ENCODE measurements at regions not wholly inside any gene's neighbourhood (a gene's known extent, or its start where the extent isn't known, plus 50 kb on each side); places are given as distances from the start of the nearest gene placed in this dataset.

DNA sequence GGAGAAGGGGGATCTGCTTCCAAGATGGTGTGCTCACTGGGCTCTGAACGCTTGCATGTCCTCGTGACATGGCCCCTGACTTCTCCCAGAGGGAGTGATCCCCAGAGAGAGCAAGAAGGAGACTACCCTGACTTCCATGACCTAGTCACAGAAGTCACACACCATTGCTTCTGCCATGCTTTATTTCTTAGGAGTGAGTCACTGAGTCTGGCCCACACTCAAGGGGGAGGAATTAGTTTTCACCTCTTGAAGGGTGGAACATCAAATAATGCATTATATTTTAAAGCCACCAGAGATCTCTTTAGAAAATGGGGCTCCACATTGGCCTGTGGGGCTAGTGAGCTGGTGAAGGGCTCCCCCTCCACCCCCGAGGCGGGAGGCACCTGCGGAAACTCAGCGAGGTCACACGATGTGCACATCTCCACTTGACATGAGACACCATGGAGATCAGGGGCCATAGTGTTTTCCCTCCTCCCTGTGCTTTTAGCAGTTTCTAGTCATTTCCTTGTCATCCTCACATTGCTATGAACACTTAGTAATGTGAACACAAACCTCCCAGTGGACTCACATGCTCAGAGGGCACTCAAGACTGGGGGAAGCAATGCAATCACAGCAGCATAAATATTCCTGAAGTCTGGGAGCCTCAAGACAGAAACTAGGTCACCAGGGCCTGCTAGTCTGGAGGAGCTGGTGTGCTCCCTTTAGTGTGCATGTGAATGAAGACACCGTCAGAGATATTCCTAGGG, 87.4 kb upstream of the FZD10 start:
- no peak for DNase-seq

DNA sequence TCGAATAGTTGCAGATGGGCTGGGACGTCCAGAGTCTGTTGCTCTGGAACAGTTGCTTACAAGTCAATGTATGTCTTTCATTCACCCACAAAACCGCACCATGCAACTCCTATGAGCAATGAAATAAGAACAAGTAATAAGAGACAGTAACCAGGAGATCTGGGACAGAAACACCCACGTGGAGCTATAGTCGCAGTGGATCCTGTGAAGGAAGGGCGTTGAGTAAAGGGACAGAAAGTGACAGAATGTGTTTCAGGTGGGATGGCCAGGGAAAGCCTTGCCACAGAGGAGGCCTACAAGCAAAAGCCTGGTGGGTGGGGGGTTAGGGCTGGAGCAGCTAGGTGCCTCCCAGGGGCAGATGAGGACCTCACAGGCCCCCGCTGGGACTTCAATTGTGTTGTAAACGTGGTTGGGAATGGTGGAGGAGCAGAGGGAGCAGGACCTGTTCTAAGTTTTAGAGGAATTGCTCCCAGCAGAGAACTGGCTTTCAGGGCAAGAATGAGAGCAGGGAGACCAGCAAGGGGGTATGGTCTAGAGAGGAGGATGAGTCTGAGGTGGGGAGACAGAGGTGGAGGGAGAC, 86.7 kb upstream of the FZD10 start:
- DNase-seq: no peak

DNA sequence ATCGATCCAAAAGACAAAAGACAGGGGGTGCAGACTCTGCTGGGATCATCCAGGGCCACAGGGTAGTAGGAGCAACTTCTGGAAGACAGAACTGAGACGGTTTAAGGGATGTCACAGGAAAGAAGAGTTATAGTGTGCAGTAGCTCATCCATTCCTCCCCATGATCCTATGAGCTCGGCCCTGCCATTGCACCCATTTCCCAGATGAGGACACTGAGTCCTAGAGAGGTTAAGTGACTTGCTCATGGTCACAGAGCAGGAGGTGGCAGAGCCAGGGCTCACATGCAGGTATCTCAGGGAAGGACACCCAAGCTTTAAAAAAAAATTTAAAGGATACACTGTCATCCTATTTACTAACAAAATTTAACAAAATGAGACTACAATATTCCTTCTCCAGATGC, 86.1 kb upstream of the FZD10 start:
- no peak for DNase-seq

DNA sequence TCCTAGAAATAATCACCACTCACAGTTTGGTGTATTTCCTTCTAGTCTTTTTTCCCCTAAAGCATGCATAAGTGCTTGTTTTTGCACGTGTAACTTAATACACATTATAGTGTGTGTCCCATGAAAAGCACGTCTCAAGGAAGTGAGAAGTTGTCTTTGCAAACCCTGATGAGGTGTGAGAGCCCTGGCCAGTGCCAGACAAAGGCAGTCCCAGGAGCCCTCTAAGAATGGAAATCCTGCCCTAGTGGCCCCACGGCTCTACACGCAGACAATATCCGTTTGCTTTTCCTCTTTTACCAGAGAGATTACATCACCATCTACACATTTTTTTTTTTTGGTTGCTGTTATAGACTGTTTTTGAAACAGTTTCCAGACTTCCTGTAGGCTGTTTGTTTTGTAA, 85.5 kb upstream of the FZD10 start:
- no peak for DNase-seq

GRCh38 chr12:130078852-130079251, 83.4 kb upstream of the FZD10 start:
- DNase-seq: no peak

- no peak for DNase-seq
Observed at GRCh38 chr12:130079279-130079678, 83.0 kb upstream of the FZD10 start.

- DNase-seq: no peak
Observed at GRCh38 chr12:130080205-130080604, 82.1 kb upstream of the FZD10 start.

- no peak for DNase-seq
Observed at GRCh38 chr12:130081117-130081805, 81.0 kb upstream of the FZD10 start.

GRCh38 chr12:130083002-130083401, 79.3 kb upstream of the FZD10 start:
- DNase-seq: no peak

DNA sequence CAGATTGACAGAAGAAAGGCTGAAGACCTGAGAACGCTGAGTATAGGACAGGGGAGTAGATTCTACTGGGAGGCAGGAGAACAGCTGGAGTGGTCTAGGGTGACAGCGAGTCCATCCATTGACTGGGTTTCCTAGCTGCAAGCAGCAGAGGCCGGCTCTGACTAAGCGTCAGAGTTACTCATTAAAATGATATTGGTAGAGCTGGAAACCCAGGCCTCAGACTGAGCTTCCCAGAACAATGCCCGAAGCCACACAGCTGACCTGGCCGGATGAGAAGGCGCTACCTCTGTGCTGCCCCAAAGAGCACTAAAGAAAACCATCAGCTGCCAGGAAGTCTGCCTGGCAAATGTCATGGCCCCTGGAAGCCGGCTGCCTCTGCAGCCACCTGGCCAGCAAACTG, 78.5 kb upstream of the FZD10 start:
- no peak for DNase-seq

DNA sequence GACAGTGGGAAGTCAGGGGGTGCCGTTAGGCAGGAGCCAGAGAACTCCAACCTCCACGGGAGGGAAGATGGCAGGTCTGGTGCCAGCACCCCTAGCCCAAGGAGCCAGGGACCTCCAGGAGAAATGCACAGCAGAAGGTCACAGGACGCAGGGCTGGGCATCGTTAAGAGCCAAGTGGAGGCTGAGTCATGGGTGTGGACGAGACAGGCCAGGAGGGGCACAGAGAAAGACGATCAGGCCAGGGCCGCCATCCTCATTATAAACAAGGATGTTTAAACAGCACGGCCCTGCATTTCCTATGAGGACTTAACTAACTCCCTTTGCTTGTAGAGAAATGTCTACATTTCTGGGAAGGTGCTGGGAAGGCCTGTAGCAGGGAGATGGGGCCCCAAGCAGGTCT, 77.9 kb upstream of the FZD10 start:
- no peak for DNase-seq

DNA sequence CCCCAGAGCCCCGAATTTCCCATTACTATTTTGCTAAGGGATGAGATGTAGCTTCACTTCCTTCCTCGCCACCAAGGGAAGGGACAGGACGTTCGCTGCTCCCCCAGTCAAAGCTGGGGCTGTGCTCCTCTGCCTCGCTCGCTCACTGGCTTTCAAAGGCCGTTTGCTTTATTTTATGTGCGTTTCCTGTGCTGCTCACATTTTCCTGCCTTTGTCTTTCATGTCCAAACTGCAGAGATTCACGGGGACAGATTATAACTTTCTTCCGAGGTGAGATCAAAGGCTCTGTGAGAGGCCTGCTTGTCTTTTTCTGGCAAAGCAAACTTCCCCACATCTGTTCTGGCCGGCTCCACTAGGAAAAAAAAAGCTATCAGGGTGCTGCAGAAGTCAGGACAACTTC, 76.0 kb upstream of the FZD10 start:
- peak; percentile 48 for DNase-seq

- DNase-seq: no peak
Observed at GRCh38 chr12:130086797-130087196, 75.5 kb upstream of the FZD10 start.

GRCh38 chr12:130087222-130087621, 75.0 kb upstream of the FZD10 start:
- no peak for DNase-seq

DNA sequence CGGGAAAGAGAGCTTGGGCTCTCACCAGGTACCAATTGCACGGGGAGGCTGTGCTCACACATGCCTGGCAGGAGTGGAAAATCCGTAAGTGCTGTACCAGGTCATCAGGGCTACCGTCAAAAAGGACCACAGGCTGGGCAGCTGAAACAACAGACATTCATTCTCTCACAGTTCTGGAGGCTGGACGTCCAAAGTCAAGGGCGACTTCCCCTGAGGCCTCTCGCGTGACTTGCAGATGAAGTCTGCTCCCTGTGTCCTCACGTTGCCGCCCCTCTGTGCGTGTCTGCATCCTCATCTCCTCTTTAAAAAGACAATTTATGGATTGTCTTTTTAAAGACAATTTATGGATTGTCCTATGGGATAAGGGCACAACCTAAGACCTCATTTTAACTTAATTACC, 73.8 kb upstream of the FZD10 start:
- DNase-seq: no peak

DNA sequence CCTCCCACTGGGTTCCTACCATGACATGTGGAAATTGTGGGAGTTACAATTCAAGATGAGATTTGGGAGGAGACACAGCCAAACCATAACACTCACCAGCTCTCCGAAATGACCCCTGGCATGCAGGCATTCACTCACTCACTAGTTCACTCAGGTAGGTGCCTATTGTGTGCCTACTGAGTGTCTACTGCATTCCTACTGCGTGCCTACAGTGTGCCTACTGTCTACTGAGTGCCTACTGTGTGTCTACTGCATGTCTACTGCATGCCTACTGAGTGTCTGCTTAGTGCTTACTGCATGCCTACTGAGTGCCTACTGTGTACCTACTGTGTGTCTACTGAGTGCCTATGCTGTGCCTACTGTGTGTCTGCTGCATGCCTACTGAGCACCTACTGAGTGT, 71.7 kb upstream of the FZD10 start:
- no peak for DNase-seq

DNA sequence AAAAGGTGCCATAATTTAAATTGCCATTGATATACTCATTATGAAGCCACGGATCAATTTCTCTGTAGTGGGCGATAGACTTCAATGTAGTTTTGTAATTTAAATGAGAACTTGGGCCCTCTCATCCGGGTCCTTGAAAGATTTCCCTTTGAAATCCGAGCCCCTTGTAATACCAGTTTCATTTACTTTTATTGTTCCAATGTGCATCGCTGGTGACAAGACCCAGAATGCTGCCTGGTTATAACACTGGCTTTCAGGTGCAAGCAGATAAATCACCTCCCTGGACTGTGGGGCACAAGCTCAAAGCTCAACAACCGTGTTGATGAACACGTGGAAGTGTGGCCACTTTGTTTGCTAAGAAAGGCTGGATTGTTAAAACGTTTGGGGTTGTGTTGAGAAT, 68.9 kb upstream of the FZD10 start:
- no peak for DNase-seq

DNA sequence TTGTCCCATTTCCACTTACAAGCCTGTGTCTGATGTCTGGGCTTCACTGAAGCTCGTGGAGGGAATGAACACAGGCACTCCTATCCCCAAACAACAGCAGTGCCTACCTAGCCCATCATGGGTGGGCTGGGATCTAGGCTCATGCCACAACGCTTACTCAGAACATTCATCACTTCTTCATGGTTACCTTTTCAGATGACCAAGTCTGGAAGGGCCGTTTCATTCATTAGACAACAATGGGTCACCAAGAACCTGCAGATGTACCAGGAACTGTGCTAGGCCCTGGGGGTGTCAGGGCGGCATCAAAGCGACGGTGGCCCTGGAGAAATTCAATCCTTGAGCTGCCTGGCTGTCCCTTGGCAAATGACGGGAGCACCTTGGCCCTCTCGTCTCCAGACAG, 64.9 kb upstream of the FZD10 start:
- no peak for DNase-seq

DNA sequence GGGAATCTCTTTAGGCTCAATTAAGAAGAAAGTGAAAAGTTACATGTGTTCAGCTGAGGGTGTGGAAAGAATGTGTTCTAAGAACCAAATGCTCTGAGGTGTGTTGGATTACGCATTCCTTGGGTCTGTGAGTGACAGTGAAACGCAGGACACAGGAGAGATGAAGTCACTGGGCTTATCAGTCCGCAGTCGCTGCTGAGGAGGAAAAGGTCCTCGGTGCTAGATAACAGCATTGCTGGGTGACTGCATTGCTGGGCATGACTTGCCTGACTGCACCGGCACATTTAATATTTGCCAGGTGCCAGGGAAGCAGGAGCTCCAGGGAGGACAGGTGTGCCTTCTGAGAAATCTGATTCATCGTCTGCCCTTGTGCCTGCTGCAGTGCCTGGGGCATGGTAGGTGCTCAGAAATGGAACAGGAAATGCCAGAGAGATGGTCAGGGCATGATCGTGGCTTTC, 64.4 kb upstream of the FZD10 start:
- DNase-seq: no peak

- DNase-seq: no peak
Observed at GRCh38 chr12:130098301-130099005, 63.8 kb upstream of the FZD10 start.

DNA sequence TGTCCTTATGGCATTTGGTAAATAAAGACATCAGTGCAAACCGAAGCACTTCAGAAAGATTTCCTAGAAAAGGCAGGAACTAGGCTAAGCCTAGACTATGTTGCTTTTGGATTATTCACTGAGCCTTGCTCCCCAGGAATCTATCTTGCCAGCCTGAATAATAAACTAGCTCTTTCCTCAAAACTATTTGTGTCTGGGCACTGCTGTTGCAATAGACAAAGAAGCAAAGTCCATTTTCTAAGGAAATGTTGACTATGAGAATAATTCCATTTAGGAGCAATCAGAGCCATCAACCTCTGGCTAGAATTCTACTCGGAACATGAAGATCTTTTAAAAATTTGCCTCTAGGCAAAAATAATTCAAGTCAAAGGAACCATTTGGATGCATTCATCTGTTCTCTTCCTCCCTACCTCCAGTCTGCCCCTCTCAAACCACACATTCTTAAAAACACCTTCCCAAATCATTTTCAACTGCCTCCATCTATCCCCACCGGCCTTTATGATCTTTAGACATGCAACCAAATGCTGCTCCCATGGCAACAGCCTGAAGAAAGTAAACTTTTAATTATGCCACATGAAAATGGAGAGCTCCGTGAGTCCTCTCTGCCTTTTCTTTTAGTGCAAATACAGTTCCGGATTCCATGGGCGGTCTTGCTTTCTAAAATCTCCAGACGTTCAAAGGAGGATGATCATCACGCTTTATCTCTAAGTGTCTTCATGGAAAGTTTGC, 61.5 kb upstream of the FZD10 start:
- DNase-seq: no peak

GRCh38 chr12:130101370-130101769, 60.9 kb upstream of the FZD10 start:
- DNase-seq: no peak

DNA sequence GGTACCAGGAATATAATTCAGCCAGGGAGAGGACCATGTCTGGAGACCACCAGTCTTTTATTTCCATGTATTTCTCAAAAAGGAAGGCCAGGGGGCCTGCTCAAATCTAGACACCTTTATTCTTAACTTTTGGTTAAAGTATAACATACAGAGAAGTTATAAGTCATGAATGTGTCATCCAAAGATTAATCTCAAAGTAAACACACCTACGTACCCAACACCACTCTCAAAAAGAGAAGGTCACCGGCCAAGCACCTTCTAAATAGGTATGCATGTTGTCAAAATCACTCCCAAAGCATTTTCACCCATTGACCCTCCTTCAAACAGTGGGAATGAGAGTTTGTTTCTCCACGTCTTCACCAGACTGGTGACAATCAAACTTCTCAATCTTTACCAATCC, 60.0 kb upstream of the FZD10 start:
- no peak for DNase-seq
